ENCODE measurements at regions not wholly inside any gene's neighbourhood (a gene's known extent, or its start where the extent isn't known, plus 50 kb on each side); places are given as distances from the start of the nearest gene placed in this dataset.
A peak's percentile ranks its signal among the peaks of the same experiment; 100 is the strongest.

DNA sequence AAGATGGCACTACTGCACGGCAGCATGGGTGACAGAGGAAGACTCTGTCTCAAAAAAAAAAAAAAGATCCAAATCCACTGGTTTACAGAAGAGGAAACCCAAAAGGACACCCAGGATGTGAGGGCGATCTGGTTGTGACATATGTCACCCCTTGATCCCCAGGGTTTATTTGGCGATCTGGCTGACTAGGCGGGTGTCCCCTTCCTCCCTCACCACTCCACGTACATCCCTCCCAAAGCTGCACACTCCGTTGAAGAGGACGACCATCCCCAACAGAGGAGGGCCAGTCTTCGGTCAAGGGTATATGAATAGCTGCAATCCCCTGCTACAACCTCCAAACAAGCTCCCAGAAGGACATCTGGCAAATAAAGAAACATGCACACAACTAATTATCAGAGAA lies 111.6 kb downstream of the HTR5A start:
- DNase-seq, result no peak

DNA sequence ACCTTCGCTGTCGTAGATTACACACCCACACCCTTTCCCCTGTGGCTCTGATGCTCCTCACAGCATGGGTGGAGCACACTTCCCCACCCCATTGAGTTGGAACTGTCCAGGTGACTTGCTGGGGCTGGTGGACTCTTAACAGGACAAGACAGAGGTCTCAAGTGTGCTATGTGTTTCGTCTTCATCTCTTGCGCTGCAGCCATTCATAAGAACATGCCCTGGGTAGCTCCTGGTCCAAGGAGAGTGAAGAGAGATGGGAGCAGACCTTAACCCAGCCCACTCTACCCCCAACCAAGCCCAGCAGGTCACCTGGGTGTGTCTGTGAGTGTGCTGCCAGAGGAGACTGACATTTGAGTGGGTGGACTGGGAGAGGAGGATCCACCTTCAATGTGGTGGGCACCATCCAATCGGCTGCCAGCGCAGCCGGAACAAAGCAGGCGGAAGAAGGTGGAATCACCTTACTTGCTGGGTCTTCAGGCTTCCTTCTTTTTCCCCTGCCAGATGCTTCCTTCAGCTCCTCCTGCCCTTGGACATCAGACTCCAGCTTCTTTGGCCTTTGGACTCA lies 112.4 kb downstream of the HTR5A start:
- no peak for DNase-seq

DNA sequence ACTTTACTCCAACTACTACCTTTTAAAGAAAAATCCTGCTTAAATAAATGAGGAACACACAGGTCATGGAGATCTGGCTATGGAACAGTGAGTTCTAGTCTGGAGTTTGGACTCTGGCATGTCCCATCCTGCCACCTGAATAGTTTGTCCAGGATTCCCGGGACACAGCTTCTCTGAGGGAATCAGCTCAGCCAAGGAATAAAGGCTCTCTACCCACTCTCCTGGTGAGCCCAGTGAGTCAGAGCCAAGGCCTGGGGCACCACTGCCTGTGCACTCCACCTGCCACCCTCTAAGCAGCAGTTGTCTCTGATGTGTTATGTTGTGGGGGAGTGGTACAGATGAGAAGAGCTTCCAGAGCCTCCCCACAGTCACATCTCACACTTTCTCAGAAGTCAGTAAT lies 113.5 kb downstream of the HTR5A start:
- no peak for DNase-seq

DNA sequence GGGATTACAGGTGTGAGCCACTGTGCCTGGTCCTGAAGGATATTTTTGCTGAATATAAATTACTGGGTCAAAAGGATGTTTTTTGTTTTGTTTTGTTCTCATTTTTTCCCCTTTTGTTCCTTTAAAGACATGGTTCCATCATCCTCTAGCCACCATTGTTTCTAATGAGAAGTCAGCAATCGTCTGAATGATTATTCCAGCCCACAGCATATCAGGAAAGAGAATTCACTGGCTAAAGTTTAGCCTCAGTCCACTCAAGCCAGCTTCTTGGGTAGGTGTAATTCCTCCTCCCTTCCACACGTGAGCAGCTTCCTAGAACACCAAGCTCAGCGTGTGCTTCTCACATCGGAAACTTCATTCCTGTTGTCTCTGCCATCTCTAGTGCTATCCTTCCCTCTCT lies 112.8 kb upstream of the INSIG1 start:
- no peak for DNase-seq

DNA sequence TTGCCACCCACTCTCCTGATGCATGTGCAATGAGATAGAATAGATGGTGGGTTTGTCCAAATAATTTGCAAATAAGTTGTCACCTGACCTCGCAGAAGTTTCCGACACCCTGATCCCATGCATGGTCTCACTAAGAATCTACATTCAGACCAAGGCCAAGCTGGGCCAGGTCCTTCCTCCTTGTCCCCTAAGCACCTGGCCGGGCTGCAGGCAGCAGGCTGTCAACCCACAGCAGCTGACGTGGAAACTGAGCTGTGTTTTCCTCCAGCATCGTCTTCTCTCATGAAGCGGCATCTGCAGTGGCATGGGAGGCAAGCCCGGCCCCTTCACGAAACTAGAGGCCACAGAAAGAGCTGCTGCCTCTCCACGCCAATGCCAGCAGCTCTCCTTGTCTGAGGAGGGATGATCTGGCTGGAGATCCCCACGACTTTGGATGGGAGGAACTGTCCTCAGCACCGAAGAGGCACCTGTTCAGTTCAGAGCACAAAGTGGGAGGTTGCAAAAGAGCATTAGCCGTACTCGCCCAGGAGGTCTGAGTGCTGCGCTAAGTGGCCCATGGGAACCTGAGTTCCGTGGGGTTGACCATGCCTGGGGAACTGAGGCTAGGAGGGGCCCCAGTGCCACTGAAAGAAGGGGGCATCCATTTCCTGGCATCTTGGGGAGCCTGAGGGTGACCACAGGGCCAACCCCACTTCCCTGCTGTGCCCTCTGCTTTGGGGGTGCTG lies 110.5 kb upstream of the INSIG1 start:
- no peak for DNase-seq

DNA sequence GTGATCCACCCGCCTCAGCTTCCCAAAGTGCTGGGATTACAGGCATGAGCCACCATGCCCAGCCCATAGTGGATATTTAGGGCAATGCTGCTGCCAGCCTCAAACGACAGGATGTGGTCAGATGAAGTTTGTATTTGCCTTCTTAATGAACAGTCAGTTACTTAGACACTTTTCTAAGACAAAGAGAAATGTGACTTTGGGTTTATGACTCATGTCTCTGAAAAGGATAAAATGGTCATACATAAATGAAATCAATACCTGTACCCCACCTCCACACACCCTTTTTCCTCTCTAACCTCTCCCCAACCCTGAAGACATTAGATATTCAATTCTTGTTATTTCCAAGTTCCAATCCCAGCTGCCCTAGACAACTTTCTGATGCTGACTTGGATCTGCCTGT lies 109.3 kb upstream of the INSIG1 start:
- DNase-seq, result no peak

DNA sequence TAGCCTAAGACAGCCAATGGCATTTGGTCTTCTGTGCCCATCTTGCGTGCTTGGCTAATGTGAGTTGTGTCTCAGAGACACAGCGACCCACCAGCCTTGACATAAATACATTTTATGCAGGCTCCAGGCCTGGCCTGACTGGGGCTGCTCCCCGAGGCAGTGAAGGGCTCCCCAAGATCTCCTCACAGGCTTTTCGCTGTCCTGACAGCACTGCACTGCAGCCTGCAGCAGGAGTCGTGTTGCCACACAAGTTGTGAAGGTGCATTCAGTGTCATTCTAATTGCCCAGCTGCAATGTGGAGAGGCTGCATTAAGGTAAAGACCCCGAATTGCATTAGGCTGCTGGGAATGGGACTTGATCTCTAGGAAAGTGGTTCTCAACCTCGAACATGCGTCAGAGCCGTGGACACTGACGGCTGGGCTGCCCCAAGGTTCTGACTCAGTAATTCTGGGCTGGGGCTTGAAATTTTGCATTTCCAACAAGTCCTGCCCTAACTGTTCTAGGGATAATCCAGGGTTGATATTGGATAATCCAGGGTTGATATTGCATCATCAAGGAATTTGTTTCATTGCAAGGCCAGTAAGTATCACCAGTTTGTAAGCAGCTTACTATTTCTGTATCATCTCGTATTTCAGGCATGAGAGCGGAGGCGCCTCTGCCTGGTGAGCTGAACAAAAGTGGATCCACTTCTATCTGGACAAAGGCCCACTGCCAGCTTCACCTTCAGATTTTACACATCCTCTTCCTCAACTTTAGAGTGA lies 108.7 kb upstream of the INSIG1 start:
- DNase-seq, result peak in 1 of 3 donors; percentile 51

DNA sequence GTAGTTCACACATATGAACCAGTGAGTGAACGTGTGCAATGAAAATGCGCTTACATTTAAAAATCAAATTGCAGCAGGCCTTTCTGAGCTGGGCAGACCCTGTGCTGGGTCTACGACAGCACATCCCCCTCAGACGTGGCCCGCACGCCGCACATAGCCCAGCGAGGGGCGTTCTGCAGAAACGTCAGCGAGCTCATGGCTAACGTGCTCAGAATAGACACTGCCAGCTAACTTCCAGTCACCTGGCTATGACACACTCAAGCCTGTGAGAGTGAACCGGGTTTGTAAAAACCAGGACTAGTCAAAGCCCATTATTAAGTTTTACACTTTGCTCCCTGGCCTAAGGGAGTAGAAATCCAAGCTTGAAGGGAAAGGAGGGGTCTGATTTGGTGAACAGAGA lies 108.1 kb upstream of the INSIG1 start:
- no peak for DNase-seq

DNA sequence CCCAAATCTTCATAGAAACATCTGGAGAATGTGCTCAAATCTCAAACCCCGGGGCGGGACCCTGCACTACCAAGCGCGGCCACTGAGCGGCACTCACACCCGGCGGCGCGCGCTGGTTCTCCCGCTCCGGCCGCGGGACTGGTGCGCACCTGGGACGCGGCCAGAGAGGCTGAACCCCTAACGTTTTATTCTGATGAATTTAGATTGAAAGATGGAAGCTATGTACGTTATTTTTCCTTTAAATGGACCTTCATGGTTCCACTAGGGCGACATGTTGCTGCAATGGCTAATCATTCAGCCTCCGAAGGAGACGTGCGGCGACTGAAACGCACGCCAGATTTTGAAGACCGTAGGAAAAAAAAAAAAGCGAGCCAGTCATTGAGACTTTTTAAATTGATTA lies 107.0 kb upstream of the INSIG1 start:
- DNase-seq, result peak; percentile 16 to 59 (median 42)

DNA sequence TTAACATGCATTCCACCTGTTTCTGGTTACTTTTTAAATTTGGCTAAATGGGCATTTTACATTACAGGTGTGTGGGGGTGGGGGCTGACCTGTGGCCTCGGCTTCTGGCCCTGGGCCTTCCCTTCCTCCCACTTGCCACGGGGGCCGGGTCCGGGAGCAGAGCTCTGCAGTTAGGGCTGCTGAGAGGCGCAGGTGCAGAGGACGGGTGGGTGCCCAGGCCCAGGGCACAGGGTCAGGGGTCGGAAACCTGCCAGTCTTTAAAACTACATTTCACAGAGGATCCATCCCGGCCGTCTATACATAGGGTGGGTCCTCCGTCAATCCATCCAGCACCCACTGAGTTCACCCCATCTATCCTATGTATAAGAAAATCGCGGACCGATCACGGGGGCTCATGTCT lies 106.5 kb upstream of the INSIG1 start:
- no peak for DNase-seq

DNA sequence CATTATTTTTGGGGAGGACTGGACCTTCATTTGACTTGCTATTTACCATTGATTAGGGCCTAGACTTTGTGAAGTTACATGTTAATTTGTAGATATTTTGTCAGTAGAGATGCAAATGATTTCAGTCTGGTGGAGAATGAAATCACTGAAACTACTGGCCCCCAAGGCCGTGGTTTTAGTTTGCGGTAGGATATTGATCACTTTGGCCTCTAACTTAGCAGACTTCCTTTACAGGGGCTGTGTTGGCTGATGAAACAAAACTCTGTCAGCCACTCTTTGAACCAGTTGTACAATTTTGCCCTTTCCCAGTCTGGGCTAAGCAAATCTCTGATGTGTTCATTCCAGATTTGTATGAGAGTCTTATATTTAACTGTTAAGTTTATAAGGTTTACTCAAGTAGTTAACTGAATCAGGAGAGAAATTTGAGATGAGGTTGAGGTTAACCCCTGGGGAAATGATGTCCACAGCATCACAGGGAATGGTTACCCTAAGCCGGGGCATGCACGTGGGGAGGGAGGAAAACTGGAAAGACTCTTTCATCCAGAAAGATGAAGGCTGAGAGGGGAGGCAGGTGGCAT lies 105.7 kb upstream of the INSIG1 start:
- DNase-seq, result no peak

DNA sequence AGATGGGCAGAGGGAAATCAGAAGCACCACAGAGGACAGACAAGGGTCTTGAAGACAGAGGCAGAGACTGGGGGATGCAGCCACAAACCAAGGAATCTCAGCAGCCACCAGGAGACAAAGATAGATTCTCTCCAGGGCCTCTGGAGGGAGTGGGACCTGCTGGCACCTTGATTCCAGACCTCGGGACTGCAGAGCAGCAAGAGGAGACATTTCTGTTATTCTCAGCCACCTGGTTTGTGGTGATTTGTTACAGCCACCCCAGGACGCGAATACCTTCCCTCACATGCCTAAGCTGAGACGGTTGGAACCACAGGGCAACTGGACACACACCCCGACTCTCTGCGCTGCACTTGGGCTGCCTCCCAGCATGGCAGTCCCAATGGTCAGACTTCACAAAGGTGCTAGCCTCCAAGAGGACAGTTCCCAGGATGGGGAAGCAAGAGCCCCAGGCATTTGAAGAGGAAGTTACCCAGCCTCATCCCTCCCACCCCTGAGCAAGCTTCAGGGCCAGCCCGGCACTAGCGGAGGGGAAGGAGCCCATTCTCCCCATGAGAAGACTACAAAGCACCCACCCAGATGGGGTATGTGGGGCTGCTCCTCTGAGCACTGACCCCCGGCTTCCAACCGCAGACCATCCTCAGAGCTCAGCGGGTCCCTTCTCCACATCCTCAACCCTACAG lies 104.6 kb upstream of the INSIG1 start:
- no peak for DNase-seq

DNA sequence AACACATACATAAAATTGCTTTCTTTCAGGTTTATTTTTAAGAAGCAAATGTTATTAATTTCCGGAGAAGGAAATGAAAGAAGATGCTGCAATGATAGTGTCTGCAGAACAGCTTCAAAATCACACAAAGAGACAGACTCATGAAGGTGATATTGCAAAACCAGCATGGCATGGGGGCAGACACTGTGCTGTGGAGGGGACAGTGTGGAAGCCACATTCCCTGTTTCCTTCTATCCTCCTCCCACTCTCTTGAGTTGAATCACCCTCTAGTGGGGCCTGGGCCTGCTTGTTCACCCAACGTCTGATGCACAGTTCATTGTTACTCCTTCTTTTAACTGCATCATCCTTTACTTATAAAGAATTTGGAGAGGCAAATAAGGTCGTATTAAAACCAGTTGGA lies 104.0 kb upstream of the INSIG1 start:
- DNase-seq, result no peak

DNA sequence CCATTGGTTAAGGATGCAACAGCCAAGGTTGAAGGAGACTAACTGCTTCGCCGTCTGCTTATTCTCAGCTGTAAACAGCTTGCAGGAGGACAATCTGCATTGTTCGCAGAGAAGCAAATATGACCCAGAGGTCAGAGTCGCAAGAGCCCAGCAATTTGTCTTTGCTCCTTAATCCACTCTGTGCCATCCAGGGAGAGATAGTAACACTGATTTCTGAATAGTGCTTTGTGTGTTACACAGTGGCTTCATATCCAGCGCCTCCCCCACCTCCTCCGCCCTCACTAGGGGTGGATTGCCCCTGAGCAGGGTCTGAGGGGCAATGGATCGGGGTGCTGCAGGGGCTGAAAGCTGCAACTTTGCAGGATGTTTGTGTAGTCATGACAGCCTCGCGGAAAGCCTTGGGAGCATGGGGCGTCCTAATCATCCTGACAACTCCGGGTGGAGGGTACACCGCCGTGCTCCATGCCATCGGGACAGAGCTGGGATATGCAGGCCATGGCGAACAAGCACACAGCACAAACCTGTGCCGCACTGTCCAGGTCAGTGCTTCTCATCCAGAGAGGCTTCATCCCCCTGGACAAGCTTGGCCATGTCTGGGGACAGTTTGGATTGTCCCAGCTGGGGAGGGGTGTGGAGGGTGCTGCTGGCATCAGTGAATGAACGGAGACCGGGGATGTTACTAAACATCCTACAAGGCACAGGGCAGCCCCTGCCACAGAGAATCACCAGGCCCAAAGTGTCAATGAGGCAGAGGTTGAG lies 103.1 kb upstream of the INSIG1 start:
- no peak for DNase-seq

DNA sequence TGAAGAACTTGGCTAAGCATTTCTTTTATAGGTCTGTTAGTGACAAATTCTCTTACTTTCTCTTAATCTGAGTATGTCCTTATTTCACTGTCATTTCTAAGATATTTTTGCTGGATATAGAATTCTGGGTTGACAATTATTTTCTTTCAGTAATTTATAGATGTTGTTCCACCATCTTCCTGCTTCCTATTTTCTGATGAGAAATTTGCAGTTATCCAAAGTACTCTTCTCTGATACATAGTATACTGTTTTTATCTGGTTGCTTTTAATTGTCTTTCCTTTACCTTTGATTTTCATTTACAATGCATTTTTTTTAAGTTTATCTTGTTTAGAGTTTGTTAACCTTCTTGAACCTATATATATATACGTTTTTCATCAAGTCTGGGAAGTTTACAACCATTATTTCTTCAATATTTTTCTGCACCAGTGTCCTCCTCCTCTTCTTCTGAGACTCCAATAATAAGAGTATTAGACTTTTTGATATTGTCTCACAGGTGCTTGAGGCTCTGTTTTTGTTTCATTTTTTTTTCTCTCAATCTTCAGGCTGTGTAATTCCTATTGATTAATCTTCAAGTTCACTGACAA lies 101.6 kb upstream of the INSIG1 start:
- no peak for DNase-seq

DNA sequence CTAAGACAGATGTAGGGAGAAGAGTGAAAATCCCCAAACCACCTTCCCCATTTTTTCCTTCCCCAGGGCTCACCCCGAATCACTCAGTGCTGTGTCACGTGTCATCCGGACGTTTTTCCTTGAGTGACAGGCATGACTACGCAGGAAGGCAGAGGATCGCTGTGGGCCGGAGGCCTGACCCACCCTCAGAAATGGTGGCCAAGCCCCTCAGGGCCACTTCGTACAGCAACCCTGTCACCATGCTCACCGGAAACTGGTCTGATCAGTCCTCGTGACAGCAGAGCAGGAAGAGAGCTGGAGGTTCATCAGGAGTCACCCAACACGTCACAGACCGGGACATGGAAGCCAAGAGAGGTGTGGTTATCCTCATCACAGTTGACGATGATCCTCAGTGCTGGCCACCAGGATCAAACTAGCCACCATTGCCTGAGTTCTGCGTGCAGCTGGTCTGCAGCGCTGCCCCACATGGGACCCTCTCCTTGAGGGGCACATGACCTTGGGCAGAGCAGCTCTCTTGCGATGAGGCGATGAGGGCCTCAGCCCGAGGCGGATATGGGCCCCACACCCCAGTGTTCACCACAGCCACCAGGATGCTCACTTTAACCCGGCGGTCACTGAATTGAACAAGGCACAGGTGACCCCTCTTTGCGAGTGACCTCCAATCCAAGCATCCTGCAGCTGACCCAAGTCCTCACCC lies 99.3 kb upstream of the INSIG1 start:
- DNase-seq, result no peak

DNA sequence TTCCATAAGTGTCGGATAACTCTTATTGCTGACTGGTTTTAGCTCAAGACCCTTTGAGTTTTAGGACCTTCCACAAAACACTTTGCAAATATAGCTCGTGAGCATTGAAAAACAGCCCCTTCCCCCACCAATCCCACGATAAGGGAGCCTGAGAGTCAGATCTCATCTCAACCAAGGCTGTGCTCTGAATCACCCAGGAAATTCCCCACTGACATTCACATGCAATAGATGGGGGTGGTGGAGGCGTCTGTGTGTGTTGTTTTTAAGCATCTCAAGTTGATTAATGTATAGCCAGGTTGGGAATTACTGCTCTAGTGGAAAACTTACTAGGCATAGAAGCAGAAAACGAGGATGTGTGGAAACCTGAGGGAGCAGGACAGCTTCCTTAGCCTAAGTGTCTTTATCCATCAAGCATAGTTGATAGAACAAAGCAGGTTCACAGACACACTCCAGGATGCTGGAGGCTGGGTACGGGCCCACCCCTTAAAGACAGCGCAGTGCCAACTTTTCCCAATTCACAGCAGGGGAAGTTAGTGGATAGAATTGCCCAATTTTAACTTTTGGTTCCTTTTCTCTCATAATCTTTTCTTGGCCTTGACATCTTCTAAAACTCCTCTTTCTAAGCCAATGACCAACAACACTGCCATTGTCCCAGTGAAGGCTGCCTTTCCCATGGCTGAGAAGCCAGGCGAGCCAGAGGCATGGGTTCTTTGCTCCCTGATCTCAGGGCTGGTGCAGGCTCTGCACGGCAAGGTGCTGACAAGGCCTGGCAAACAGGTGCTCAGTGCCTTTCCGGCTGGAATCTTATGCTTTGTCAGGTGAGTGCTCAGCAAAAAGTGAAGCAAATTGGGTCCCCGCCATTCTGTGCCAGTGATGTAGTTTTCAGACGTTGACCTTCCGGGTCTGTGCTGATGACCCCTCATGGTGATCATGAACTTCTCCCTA lies 98.5 kb upstream of the INSIG1 start:
- DNase-seq, result peak in 1 of 3 donors; percentile 69

DNA sequence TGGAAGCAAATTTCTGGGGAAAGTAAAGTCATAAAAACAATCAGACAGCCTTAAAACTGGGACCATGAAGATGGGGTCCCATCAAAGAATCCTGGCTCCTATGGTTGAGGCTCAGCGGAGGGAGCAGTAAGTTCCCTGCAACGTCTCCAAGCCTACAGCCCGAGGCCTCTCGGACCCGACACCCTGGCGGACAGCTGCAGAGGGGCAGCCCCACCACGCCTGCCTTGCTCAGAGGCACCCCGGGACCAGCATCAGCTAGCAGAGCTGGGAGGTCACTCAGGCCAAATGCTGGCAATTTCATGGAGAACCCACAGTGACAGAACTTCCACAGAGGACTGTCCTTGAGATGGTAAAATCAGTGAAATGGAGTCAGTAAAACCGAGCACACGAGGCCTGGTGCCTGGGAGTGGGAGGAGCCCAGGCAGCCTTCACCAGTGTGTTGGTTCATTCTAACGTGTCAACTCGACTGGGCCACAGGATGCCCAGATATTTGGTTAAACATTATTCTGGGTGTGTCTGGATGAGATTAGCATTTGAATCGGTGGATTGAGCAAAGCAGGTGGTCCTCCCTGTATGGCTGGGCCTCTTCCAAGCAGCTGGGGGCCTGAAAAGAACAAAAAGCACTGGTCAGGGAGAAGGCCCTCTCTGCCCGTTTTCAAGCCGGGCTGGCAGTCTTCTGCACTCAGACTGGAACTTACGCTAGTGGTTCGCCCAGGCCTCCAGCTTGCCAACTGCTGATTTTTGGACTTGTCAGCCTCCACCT lies 96.2 kb upstream of the INSIG1 start:
- DNase-seq, result no peak
